Right cardiac atrium (tissue), 5 donors: ENCODE measurements at regions not wholly inside any gene's neighbourhood (a gene's known extent, or its start where the extent isn't known, plus 50 kb on each side); places are given as distances from the start of the nearest gene placed in this dataset.

Experiments used
- ATAC-seq, 2 donors: fragments of 200-7000 bp; cut with Tn5 transposase; one replicate each; pipeline versions ENCODE4 v1.8.0 to v1.9.1; 2020; ENCODE audit warnings: moderate library complexity in 2 of 2, mild to moderate bottlenecking in 1 of 2
- DNase-seq, 3 donors: peaks; one replicate each; pipeline ENCODE4 v3.0.0-alpha.2; 2020
- H3K27ac ChIP-seq: one replicate; pipeline ENCODE4 v1.5.1; 2013; ENCODE audit warnings: mild to moderate bottlenecking, low read length, control low read depth, moderate library complexity
- H3K27me3 ChIP-seq: one replicate; pipeline ENCODE4 v1.6.1; 2013; ENCODE audit not compliant: control insufficient read depth, insufficient read depth
- H3K4me1 ChIP-seq: one replicate; pipeline ENCODE4 v1.6.1; 2013; ENCODE audit warnings: low read length; ENCODE audit not compliant: control insufficient read depth, insufficient read depth
- H3K4me3 ChIP-seq: one replicate; pipeline ENCODE4 v1.5.1; 2013; ENCODE audit warnings: low read length, control low read depth
- H3K9me3 ChIP-seq: one replicate; pipeline ENCODE4 v1.6.1; 2013; ENCODE audit warnings: low read length; ENCODE audit not compliant: control insufficient read depth
- WGBS: extraction: QIAGEN DNeasy Blood & Tissue Kit; methylation state at CpG from one replicate; pipeline ENCODE4 v1.1.7; 2013; 5-methylcytosine and 5-hydroxymethylcytosine counted together
- intact Hi-C, 4 donors: fragments of 100-400 bp; cut with DNase I; formaldehyde crosslinking; loops; one replicate each; pipeline versions ENCODE4 v1.11.0 to v1.14.0; 2022 to 2023
- donor health status: healthy with polysubstance abuse.
- donor health status: DM: no; HTN: yes; CAD: no.
- donor health status: DM: no; HTN: no; CAD: no.
- donor health status: DM: no; HTN: yes; CAD: no; lungs with severe emphysema.
- donor health status: DM: yes; HTN: yes; CAD: no.

DNA sequence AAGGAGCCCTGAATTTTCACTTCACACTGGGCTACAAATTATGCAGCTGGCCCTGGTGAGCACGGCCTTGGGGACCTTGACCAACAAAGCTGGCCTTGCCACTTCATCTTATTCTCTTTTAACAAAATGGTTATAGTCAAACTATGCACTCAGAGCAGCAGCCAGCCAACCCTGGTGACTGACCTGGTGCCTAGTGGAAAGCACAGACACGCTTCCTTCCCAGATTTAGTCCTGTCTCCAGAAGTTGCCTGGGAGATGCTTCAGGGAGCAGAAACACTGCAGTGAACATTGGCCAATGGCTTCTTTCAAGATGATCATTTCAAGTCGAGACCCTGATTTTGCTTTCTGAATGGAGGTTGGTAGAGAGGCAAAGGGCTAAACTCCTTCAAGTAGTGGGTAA, 249.3 kb downstream of the SIPA1L2 start:
- H3K27ac ChIP-seq: no peak overlapping the region
- H3K4me1 ChIP-seq: peaks cover 7% of the 10 kb centered on the region
- intact Hi-C loops: no loop called here
- H3K9me3 ChIP-seq: no peaks in the 10 kb centered on the region
- no peaks in the 10 kb centered on the region for H3K27me3 ChIP-seq
- H3K4me3 ChIP-seq: no peak overlapping the region
- ATAC-seq (no peak), DNase-seq (no peak)
- WGBS: 95% methylated on average over 3 of the region's 3 CpGs

DNA sequence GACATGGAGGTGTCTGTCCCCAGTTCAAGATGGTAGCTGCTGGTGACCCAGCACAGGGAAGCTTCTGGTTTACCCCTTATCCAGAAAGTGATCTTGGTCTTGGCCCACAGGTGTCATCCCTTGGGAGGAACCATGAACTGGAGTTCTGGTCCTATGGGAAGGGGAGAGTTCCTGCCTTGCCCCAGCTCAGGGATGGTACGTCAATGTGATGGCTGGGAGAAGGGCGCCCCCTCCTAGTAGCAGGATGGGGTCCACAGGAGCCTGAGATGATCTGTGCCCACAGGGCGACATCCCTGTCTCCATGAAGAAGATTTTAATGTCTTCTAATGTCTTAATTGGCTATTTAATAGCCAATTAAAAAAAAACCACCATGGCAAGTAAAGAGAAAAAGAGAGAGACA, 249.8 kb downstream of the SIPA1L2 start:
- Histone ChIP-seq H3K9me3 (no peaks in the 10 kb centered on the region), H3K27me3 (no peaks in the 10 kb centered on the region), H3K4me3 (no peak overlapping the region), H3K27ac (no peak overlapping the region), H3K4me1 (peaks cover 7% of the 10 kb centered on the region)
- WGBS: 97% methylated on average over 3 of the region's 3 CpGs
- no peak for DNase-seq
- intact Hi-C loops: no loop called here
- no peak for ATAC-seq

DNA sequence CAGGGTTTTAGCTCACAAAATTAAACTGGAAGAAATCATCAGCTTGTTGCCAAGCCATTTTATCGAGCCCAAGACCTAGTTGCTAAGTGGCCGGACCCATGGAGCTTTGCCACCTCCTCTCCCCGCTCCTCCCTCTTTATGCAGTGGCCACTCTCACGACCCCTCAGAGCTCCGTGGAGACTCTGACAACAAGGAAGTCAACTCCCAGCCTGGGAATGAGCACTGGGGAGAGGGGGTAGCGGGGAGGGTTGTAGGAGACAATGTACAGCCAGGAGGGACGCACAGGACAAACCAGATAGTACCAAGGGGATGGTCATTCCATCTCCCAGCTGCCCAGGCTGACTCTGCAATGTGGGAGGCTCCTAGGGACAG, 250.9 kb downstream of the SIPA1L2 start:
- no peak for DNase-seq
- H3K4me1 ChIP-seq: peaks cover 7% of the 10 kb centered on the region
- H3K27me3 ChIP-seq: no peaks in the 10 kb centered on the region
- intact Hi-C loops: loop anchor here in 1 of 4 donors (5.0 kb wide), 1 partner anchor 248 kb away; no protein-coding TSS in a partner anchor
- no peak overlapping the region for H3K27ac ChIP-seq
- no peak for ATAC-seq
- no peaks in the 10 kb centered on the region for H3K9me3 ChIP-seq
- WGBS: 53% methylated on average over 7 of the region's 7 CpGs
- H3K4me3 ChIP-seq: no peak overlapping the region

DNA sequence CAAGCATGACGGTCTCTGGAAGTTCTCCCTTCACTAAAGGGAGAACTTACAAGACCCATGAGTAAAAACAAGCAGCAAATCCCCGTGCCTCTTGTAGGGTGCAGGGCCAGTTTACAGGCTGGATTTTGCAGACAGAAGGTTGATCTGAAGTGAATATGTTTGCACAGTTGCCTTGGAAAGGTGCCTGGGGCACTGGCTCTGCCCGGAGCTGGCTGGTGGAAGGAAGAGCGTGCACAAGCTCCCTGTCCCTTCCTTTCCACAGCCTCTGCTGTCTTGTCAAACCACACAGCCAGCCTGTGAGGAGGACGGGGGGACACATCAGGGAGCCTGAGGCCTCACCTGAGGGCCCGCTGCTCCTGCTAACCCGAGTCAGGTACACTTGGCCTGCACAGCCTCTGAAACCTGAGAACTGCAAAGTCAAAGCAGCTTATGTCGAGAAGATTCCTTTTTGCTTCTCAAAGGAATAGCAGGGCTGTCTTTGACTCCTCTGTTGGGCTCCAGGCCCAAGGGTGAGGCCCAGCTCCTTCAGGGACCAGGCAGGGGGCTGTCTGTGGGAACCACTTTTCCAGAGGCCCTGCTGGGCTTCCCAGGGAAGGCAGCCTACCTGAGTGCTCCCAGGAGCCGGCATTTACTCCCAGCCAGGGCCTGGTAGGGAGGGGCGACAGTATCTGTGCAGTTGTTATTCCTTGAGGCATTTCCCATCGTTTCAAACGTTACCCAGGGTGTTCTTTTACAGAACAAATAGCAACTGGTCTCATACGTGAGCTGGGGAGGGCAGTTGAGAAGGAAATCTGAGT, 251.5 kb downstream of the SIPA1L2 start:
- intact Hi-C loops: loop anchor here in 1 of 4 donors (5.0 kb wide), 1 partner anchor 249 kb away; no protein-coding TSS in a partner anchor
- WGBS: 67% methylated on average over 13 of the region's 13 CpGs
- H3K27ac ChIP-seq: no peak overlapping the region

DNA sequence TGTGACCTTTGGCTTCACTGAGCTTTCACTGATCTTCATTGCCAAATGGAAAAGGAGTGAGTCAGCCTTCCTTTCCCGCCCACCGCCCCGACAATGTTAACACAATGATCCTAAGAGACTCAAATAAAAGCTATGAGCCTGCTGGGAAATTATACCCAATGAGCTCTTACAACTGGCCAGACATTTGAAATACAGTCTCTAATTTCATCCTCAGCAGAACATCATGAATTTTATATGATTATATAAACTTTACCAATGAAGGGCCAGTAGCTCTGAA, 252.5 kb downstream of the SIPA1L2 start:
- 45% methylated on average over 3 of the region's 3 CpGs for WGBS
- Histone ChIP-seq H3K4me3 (no peak overlapping the region), H3K4me1 (peaks cover 7% of the 10 kb centered on the region), H3K27me3 (no peaks in the 10 kb centered on the region), H3K9me3 (no peaks in the 10 kb centered on the region), H3K27ac (no peak overlapping the region)
- DNase-seq (peak in 2 of 3 donors; percentile 56 to 66), ATAC-seq (peak; percentile 45 to 82)
- intact Hi-C loops: loop anchor here in 1 of 4 donors (5.0 kb wide), 1 partner anchor 250 kb away; no protein-coding TSS in a partner anchor

More for the DNA sequence above, 251.5 kb downstream of the SIPA1L2 start:
- Histone ChIP-seq H3K27me3 (no peaks in the 10 kb centered on the region), H3K4me3 (no peak overlapping the region), H3K4me1 (peaks cover 7% of the 10 kb centered on the region), H3K9me3 (no peaks in the 10 kb centered on the region)
- DNase-seq (peak in 1 of 3 donors; percentile 52), ATAC-seq (peak; percentile 13 to 35)

DNA sequence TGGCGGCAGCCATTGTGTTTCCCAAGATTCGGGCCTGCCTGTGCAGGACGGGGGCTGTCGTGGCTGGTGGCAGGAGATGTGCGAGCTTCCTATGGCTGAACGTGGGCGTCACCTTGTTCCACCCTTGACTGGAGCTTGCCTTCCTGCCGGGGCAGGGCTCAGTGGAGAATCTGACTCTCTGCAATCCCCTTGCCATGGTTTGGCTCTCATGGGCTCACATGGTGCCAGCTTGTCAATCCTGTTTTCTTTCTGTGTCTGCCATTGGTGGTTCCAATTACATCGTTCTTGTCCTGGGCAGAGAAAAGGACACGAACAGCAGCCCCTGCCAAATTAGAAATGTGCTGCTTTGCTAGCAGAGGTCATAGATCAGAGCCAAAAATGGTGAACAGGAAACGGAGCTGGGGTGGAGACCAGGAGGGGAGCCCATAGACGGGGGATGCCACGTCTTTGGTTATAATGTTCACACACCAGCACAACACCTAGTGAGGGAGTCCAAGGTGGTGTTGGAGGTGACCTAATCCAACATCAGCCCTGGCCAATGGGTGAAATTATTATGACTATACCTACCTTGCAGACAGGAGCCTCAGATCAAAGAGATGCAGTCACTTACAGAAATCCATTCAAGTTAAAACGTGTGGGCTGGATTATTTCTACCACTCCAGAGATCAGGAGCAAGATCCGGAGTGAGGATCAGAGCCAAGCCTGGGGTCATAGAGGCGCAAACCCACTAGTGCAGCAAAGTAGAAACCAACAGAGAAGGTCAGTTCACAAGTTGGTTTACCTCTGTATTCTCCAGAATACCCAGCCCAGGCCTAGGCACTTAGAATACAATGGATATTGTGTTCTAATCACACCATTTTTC, 253.1 kb downstream of the SIPA1L2 start:
- WGBS: 66% methylated on average over 16 of the region's 16 CpGs
- intact Hi-C loops: loop anchor here in 1 of 4 donors (5.0 kb wide), 1 partner anchor 250 kb away; no protein-coding TSS in a partner anchor
- Histone ChIP-seq H3K9me3 (no peaks in the 10 kb centered on the region), H3K4me3 (no peak overlapping the region), H3K27ac (no peak overlapping the region), H3K27me3 (no peaks in the 10 kb centered on the region), H3K4me1 (peaks cover 7% of the 10 kb centered on the region)
- no peak for DNase-seq
- peak; percentile 18 to 63 for ATAC-seq

DNA sequence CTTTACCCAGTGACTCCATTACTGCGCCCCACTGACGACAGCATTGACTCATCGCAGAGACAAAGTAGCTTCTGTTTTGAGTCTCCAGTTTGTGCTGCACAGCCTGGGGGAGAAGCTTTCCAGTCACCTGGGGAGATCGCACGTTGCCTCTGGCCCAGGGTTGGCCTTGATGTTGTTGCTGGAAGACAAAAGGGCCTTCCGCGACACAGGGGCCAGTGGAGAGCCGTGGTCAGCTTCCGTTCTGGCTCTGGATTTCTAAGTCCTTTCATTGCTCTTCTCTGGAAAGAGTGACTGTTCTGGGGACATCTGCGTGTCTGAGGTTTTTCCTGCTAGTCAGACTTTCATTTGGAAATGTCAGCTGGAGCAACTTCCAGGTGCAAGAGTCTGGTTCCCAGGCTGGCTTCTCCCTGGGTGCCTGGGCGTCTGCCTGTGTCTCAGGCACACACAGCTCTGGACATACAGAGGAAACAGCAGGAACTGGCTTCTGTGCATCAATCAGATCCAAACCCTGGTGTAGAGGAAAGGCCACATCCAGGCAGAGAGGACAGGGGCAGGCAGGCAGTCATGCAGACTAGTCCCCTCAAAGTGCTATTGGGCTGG, 257.0 kb downstream of the SIPA1L2 start:
- intact Hi-C loops: no loop called here
- DNase-seq (no peak), ATAC-seq (no peak)
- H3K4me3 ChIP-seq: no peak overlapping the region
- no peak overlapping the region for H3K27ac ChIP-seq
- WGBS: 81% methylated on average over 11 of the region's 11 CpGs
- no peaks in the 10 kb centered on the region for H3K9me3 ChIP-seq
- peaks cover 4% of the 10 kb centered on the region for H3K4me1 ChIP-seq
- H3K27me3 ChIP-seq: no peaks in the 10 kb centered on the region

DNA sequence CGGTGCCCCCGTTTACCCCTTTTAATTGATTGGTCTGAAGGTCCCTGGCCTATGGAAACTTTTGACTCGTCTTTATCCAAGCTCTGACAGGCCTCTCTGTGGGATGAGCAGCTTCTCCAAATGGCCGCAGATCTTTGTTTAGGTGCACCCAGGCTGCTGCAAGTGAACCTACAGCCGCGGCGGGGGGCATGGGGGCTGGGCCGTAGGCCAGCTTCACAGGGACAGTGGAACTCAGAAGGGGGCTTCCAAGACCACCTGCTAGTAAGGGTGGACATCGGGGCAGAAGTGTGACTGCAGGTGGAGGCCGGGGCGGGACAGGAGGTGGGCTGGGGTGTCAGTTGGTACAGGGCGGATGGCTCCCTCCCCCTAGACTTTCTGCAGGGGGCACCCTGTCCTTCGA, 257.5 kb downstream of the SIPA1L2 start:
- ATAC-seq (no peak), DNase-seq (no peak)
- WGBS: 90% methylated on average over 13 of the region's 13 CpGs
- H3K27ac ChIP-seq: no peak overlapping the region
- no peak overlapping the region for H3K4me3 ChIP-seq
- H3K4me1 ChIP-seq: peaks cover 4% of the 10 kb centered on the region
- no peaks in the 10 kb centered on the region for H3K27me3 ChIP-seq
- intact Hi-C loops: no loop called here
- H3K9me3 ChIP-seq: no peaks in the 10 kb centered on the region

DNA sequence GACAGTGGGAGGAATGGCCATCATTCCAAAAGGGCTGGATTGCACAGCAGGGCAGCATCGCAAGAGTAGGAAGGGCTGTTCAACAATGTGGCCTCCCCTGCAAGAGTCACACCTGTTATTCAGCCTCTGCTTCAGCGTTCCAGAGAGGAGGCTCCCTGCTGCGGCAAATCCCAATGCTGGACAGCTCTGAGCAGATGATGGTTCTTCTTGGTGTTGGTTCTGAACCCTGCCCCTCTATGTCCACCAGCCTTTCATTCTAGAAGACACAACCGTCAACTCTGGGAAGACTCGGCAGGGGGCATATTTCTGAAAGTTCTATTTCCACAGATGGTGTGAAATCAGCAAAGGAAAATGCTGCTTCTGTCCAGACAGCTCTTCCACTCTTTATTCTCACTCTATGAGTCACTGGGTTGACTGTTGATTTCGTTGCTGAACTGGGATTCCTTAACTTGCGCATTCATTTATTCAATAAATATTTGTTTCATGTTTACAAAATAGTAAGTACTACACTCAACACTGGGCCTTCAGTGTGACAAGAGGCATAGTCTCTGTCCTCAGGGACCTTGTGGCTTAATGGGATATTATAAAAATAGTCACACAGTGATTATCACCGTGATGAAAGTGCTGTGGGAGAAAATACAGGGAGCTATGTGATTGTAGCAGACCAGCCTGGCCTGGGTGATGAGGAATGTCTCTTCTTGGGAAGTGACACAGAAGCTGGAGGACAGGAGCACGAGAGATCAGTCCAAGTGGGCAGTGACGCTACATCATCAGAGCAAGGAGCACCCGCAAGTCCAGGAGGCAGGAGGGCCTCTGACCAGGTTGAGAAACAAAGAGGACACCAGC, 260.3 kb downstream of the SIPA1L2 start:
- peak overlapping the region; percentile 66 for H3K27ac ChIP-seq
- no peaks in the 10 kb centered on the region for H3K27me3 ChIP-seq
- intact Hi-C loops: no loop called here
- no peak overlapping the region for H3K4me3 ChIP-seq
- ATAC-seq (peak; percentile 66 to 80), DNase-seq (no peak)
- 68% methylated on average over 11 of the region's 11 CpGs for WGBS
- H3K9me3 ChIP-seq: no peaks in the 10 kb centered on the region
- H3K4me1 ChIP-seq: peaks cover 4% of the 10 kb centered on the region

DNA sequence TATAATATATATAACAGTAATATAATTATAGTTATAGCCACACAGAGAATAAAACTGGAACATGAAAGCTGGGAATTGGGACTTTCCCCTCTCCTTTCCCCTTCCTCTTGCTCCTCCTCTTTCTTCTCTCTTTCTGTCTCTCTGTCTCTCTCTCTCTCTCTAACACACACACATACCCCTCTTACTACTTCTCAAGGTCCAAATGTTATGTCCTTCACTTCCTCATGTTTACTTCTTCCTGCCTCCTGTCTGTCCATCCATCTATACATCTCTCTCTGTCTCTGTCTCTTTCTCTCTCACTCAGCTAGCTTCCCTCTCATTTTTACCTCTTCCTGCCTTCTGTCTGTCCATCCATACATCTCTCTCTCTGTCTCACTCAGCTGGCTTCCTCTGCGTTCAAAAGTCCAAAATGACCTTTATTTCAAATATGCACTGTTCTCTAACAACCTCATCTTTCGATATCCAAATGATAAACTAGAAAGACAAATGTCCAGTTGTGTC, 261.1 kb downstream of the SIPA1L2 start:
- Histone ChIP-seq H3K4me1 (peaks cover 4% of the 10 kb centered on the region), H3K27me3 (no peaks in the 10 kb centered on the region), H3K9me3 (no peaks in the 10 kb centered on the region), H3K27ac (no peak overlapping the region), H3K4me3 (no peak overlapping the region)
- intact Hi-C loops: no loop called here
- no peak for ATAC-seq
- 91% methylated on average over 2 of the region's 2 CpGs for WGBS
- DNase-seq: no peak
